OCI-LY1 (cell line): ENCODE measurements at regions not wholly inside any gene's neighbourhood (a gene's known extent, or its start where the extent isn't known, plus 50 kb on each side); places are given as distances from the start of the nearest gene placed in this dataset.
A peak's percentile ranks its signal among the peaks of the same experiment; 100 is the strongest.

Source experiments
- H2AFZ ChIP-seq: fragments of 200-600 bp; sonication (generic), shearing (Covaris generic); 2 replicates; pipeline ENCODE4 v1.6.0; 2014; ENCODE audit warnings: antibody characterized with exemption, mild to moderate bottlenecking, low read length
- H3F3A ChIP-seq: fragments of 200-600 bp; sonication (generic), shearing (Covaris generic); 2 replicates; pipeline ENCODE4 v1.6.0; 2014; ENCODE audit warnings: mild to moderate bottlenecking, antibody characterized with exemption, low read length, moderate library complexity; ENCODE audit not compliant: insufficient read depth
- H3K27ac ChIP-seq: fragments of 200-600 bp; sonication (generic); 2 replicates; pipeline ENCODE4 v1.5.1; 2014; ENCODE audit warnings: low read length, mixed run types, mild to moderate bottlenecking, low read depth; ENCODE audit not compliant: poor library complexity, severe bottlenecking
- H3K27me3 ChIP-seq: fragments of 200-600 bp; sonication (generic); 2 replicates; pipeline ENCODE4 v1.6.0; 2014; ENCODE audit warnings: antibody characterized with exemption, mild to moderate bottlenecking, low read length, moderate library complexity; ENCODE audit not compliant: insufficient read depth
- H3K36me3 ChIP-seq: fragments of 200-600 bp; sonication (generic); 2 replicates; pipeline ENCODE4 v1.6.1; 2014; ENCODE audit warnings: mild to moderate bottlenecking, antibody characterized with exemption, low read length, moderate library complexity, mixed read lengths; ENCODE audit not compliant: insufficient read depth
- H3K4me1 ChIP-seq: fragments of 200-600 bp; sonication (generic); 2 replicates; pipeline ENCODE4 v1.5.1; 2014; ENCODE audit warnings: mild to moderate bottlenecking, low read length, moderate library complexity; ENCODE audit not compliant: insufficient read depth, severe bottlenecking
- H3K4me2 ChIP-seq: fragments of 200-600 bp; sonication (generic), shearing (Covaris generic); 2 replicates; pipeline ENCODE4 v1.6.1; 2014; ENCODE audit warnings: low read length
- H3K4me3 ChIP-seq: fragments of 200-600 bp; sonication (generic); 2 replicates; pipeline ENCODE4 v1.5.1; 2014; ENCODE audit warnings: low read length, low read depth, mild to moderate bottlenecking, mixed read lengths; ENCODE audit not compliant: poor library complexity, severe bottlenecking
- H3K79me2 ChIP-seq: fragments of 200-600 bp; shearing (Covaris generic); 2 replicates; pipeline ENCODE4 v1.6.1; 2016; ENCODE audit warnings: mixed run types, low read length, mixed read lengths; ENCODE audit not compliant: insufficient read depth
- H3K9ac ChIP-seq: fragments of 200-600 bp; sonication (generic), shearing (Covaris generic); 2 replicates; pipeline ENCODE4 v1.6.1; 2014; ENCODE audit warnings: mild to moderate bottlenecking, low read length, mixed read lengths
- H3K9me2 ChIP-seq: fragments of 200-600 bp; sonication (generic), shearing (Covaris generic); 2 replicates; pipeline ENCODE4 v1.6.1; 2014; ENCODE audit warnings: low read depth, mild to moderate bottlenecking, low read length, mixed read lengths
- H3K9me3 ChIP-seq: fragments of 200-600 bp; shearing (Covaris generic); 2 replicates; pipeline ENCODE4 v1.6.1; 2014; ENCODE audit warnings: low read length, mixed read lengths
- H4K20me1 ChIP-seq: fragments of 200-600 bp; sonication (generic), shearing (Covaris generic); 2 replicates; pipeline ENCODE4 v1.6.0; 2016; ENCODE audit warnings: mild to moderate bottlenecking, low read length; ENCODE audit not compliant: insufficient read depth
- CTCF ChIP-seq: fragments of 200-600 bp; sonication (generic), shearing (Covaris generic); IDR thresholded peaks from 2 replicates; pipeline ENCODE4 v1.5.1; 2017; ENCODE audit warnings: mild to moderate bottlenecking, antibody characterized with exemption, low read length, moderate library complexity, mixed read lengths
- EZH2 ChIP-seq: fragments of 200-600 bp; sonication (generic), shearing (Covaris generic); IDR thresholded peaks from 2 replicates; pipeline ENCODE4 v1.8.0; 2017; ENCODE audit warnings: borderline replicate concordance, mixed run types, mild to moderate bottlenecking, antibody characterized with exemption, low read length, moderate library complexity, mixed read lengths

GRCh38 chr2:6343076-6343475 lies 522.6 kb downstream of the CMPK2 start:
- Histone ChIP-seq H4K20me1 (no peaks in the 10 kb centered on the region), H2AFZ (no peak overlapping the region), H3K9me2 (no peaks in the 10 kb centered on the region), H3K79me2 (no peaks in the 10 kb centered on the region; the same call in 1 of the 2 replicates), H3K27me3 (no peaks in the 10 kb centered on the region), H3K36me3 (no peaks in the 10 kb centered on the region), H3K4me2 (peak overlapping the region; percentile 72), H3K27ac (peak overlapping the region; percentile 97), H3F3A (0 out of 2 replicates have a peak, but pooled peaks cover 3% of the 10 kb centered on the region), H3K9ac (peak overlapping the region; percentile 77; the same call in 1 of the 2 replicates), H3K9me3 (no peaks in the 10 kb centered on the region), H3K4me3 (peak overlapping the region; percentile 60), H3K4me1 (peaks cover 91% of the 10 kb centered on the region)
- TF ChIP-seq CTCF (no peak), EZH2 (no peak)

- no peak overlapping the region for H2AFZ ChIP-seq
- H4K20me1 ChIP-seq, result no peaks in the 10 kb centered on the region
- no peak overlapping the region for H3K4me3 ChIP-seq
- TF ChIP-seq EZH2 (no peak), CTCF (no peak)
- 0 out of 2 replicates have a peak overlapping the region, but pooled peaks have one; percentile 5 for H3K4me2 ChIP-seq
- H3K9me3 ChIP-seq, result peaks cover 8% of the 10 kb centered on the region
- H3K9me2 ChIP-seq, result no peaks in the 10 kb centered on the region
- no peaks in the 10 kb centered on the region for H3F3A ChIP-seq
- H3K27me3 ChIP-seq, result no peaks in the 10 kb centered on the region
- peaks cover 9% of the 10 kb centered on the region; the same call in 1 of the 2 replicates for H3K36me3 ChIP-seq
- no peak overlapping the region for H3K9ac ChIP-seq
- peak overlapping the region; percentile 94 for H3K27ac ChIP-seq
- no peaks in the 10 kb centered on the region for H3K79me2 ChIP-seq
- peaks cover 61% of the 10 kb centered on the region for H3K4me1 ChIP-seq
These were observed 513.5 kb downstream of the CMPK2 start for GRCh38 chr2:6352247-6352646.

GRCh38 chr2:6352906-6353515 lies 512.7 kb downstream of the CMPK2 start:
- peaks cover 8% of the 10 kb centered on the region for H3K9me3 ChIP-seq
- no peaks in the 10 kb centered on the region for H3K79me2 ChIP-seq
- H4K20me1 ChIP-seq, result no peaks in the 10 kb centered on the region
- H3K9ac ChIP-seq, result peak overlapping the region; percentile 48
- no peaks in the 10 kb centered on the region for H3F3A ChIP-seq
- peak overlapping the region; percentile 31 for H3K4me2 ChIP-seq
- peak overlapping the region; percentile 94 for H3K27ac ChIP-seq
- peaks cover 9% of the 10 kb centered on the region; the same call in 1 of the 2 replicates for H3K36me3 ChIP-seq
- H3K4me3 ChIP-seq, result no peak overlapping the region
- H3K9me2 ChIP-seq, result no peaks in the 10 kb centered on the region
- no peaks in the 10 kb centered on the region for H3K27me3 ChIP-seq
- H2AFZ ChIP-seq, result no peak overlapping the region
- peaks cover 62% of the 10 kb centered on the region for H3K4me1 ChIP-seq
- TF ChIP-seq EZH2 (no peak), CTCF (peak; percentile 31; the same call in 1 of the 2 replicates)
